ENCODE measurements at regions not wholly inside any gene's neighbourhood (a gene's known extent, or its start where the extent isn't known, plus 50 kb on each side); places are given as distances from the start of the nearest gene placed in this dataset.

- Histone ChIP-seq H3K4me3 (ENCODE audit: low read depth, low read length) (no peak overlapping the region), H3K36me3 (ENCODE audit: control insufficient read depth, insufficient read depth, low read length) (no peaks in the 10 kb centered on the region), H3K27me3 (ENCODE audit: control insufficient read depth, insufficient read depth, low read length) (no peaks in the 10 kb centered on the region)
- FAIRE-seq, result no peak
- TF ChIP-seq CTCF (IDR thresholded peaks at IDR 0.05; ENCODE audit: insufficient read depth, low read length, severe bottlenecking), result no peak
- no peak for DNase-seq (ENCODE audit: low read depth)
Measured at GRCh38 chr6:1538369-1538768, 71.3 kb upstream of the FOXC1 start.

- H3K27me3 ChIP-seq (ENCODE audit: control insufficient read depth, insufficient read depth, low read length), result no peaks in the 10 kb centered on the region
- no peak for DNase-seq (ENCODE audit: low read depth)
- TF ChIP-seq CTCF (IDR thresholded peaks at IDR 0.05; ENCODE audit: insufficient read depth, low read length, severe bottlenecking), result no peak
- H3K4me3 ChIP-seq (ENCODE audit: low read depth, low read length), result no peak overlapping the region
- H3K36me3 ChIP-seq (ENCODE audit: control insufficient read depth, insufficient read depth, low read length), result no peaks in the 10 kb centered on the region
- no peak for FAIRE-seq
Measured at GRCh38 chr6:1538810-1539478, 70.8 kb upstream of the FOXC1 start.

- Histone ChIP-seq H3K36me3 (ENCODE audit: control insufficient read depth, insufficient read depth, low read length) (no peaks in the 10 kb centered on the region), H3K27me3 (ENCODE audit: control insufficient read depth, insufficient read depth, low read length) (no peaks in the 10 kb centered on the region), H3K4me3 (ENCODE audit: low read depth, low read length) (no peak overlapping the region)
- FAIRE-seq, result no peak
- no peak for TF ChIP-seq CTCF (IDR thresholded peaks at IDR 0.05; ENCODE audit: insufficient read depth, low read length, severe bottlenecking)
- DNase-seq (ENCODE audit: low read depth), result no peak
Measured at GRCh38 chr6:1540864-1541521, 68.7 kb upstream of the FOXC1 start.

GRCh38 chr6:1542335-1542734 is 67.4 kb upstream of the FOXC1 start:
- TF ChIP-seq CTCF (IDR thresholded peaks at IDR 0.05; ENCODE audit: insufficient read depth, low read length, severe bottlenecking), result no peak
- no peak for FAIRE-seq
- H3K27me3 ChIP-seq (ENCODE audit: control insufficient read depth, insufficient read depth, low read length), result no peaks in the 10 kb centered on the region
- no peaks in the 10 kb centered on the region for H3K36me3 ChIP-seq (ENCODE audit: control insufficient read depth, insufficient read depth, low read length)
- no peak for DNase-seq (ENCODE audit: low read depth)
- no peak overlapping the region for H3K4me3 ChIP-seq (ENCODE audit: low read depth, low read length)

- H3K4me3 ChIP-seq (ENCODE audit: low read depth, low read length), result no peak overlapping the region
- no peaks in the 10 kb centered on the region for H3K36me3 ChIP-seq (ENCODE audit: control insufficient read depth, insufficient read depth, low read length)
- DNase-seq (ENCODE audit: low read depth) (no peak), FAIRE-seq (no peak)
- no peak for TF ChIP-seq CTCF (IDR thresholded peaks at IDR 0.05; ENCODE audit: insufficient read depth, low read length, severe bottlenecking)
- no peaks in the 10 kb centered on the region for H3K27me3 ChIP-seq (ENCODE audit: control insufficient read depth, insufficient read depth, low read length)
Measured at GRCh38 chr6:1542764-1543163, 67.0 kb upstream of the FOXC1 start.
